Keratinocyte (primary cell): ENCODE measurements at regions not wholly inside any gene's neighbourhood (a gene's known extent, or its start where the extent isn't known, plus 50 kb on each side); places are given as distances from the start of the nearest gene placed in this dataset.

ENCODE experiments used
- DNase-seq: peaks from one replicate; pipeline ENCODE4 v3.0.0-alpha.2; 2011; ENCODE audit warnings: low read depth, missing footprints, low spot score
- FAIRE-seq: peaks from 2 replicates; lab custom pipeline; 2011; peaks lifted over from hg19 to GRCh38; lab: Jason Lieb, UNC
- H2AFZ ChIP-seq: 2 replicates; pipeline ENCODE4 v1.6.0; 2012; ENCODE audit warnings: low read length, control low read depth, inconsistent platforms; ENCODE audit not compliant: control insufficient read depth
- H3K27ac ChIP-seq: 2 replicates; pipeline ENCODE4 v1.5.1; 2011; ENCODE audit warnings: low read length; ENCODE audit not compliant: control insufficient read depth, insufficient read depth
- H3K27me3 ChIP-seq: 3 replicates; pipeline ENCODE4 v1.6.0; 2011; ENCODE audit warnings: low read length; ENCODE audit not compliant: control insufficient read depth, insufficient read depth; ENCODE audit errors: extremely low read depth
- H3K36me3 ChIP-seq, 2 experiments: 2 replicates in 1 of 2; 3 replicates in 1 of 2; pipeline ENCODE4 v1.5.1; 2011; ENCODE audit warnings: low read length in 2 of 2, mild to moderate bottlenecking in 1 of 2; ENCODE audit not compliant: control insufficient read depth in 2 of 2, insufficient read depth in 2 of 2; ENCODE audit errors: extremely low read depth in 1 of 2
- H3K4me1 ChIP-seq: 3 replicates; pipeline ENCODE4 v1.5.1; 2011; ENCODE audit warnings: low read length; ENCODE audit not compliant: control insufficient read depth, insufficient read depth; ENCODE audit errors: extremely low read depth
- H3K4me2 ChIP-seq: 3 replicates; pipeline ENCODE4 v1.6.0; 2011; ENCODE audit warnings: low read depth, low read length; ENCODE audit not compliant: control insufficient read depth, insufficient read depth; ENCODE audit errors: extremely low read depth
- H3K4me3 ChIP-seq, 3 experiments: fragments of 200-600 bp in 1 of 3; sonication (generic) in 1 of 3; 2 replicates in 2 of 3; 3 replicates in 1 of 3; pipeline ENCODE4 v1.5.1; 2011 to 2016; ENCODE audit warnings: low read length in 3 of 3, mild to moderate bottlenecking in 3 of 3, control low read depth in 2 of 3, inconsistent platforms in 1 of 3, low read depth in 1 of 3, mixed read lengths in 1 of 3, mixed run types in 1 of 3, moderate library complexity in 1 of 3; ENCODE audit not compliant: control insufficient read depth in 2 of 3, insufficient read depth in 2 of 3; ENCODE audit errors: extremely low read depth in 1 of 3
- H3K79me2 ChIP-seq: 2 replicates; pipeline ENCODE4 v1.6.0; 2012; ENCODE audit warnings: low read length; ENCODE audit not compliant: control insufficient read depth, insufficient read depth
- H3K9ac ChIP-seq: 3 replicates; pipeline ENCODE4 v1.6.0; 2011; ENCODE audit warnings: low read length; ENCODE audit not compliant: control insufficient read depth, insufficient read depth; ENCODE audit errors: extremely low read depth
- H3K9me1 ChIP-seq: 3 replicates; pipeline ENCODE4 v1.6.0; 2011; ENCODE audit warnings: low read length; ENCODE audit not compliant: control insufficient read depth, insufficient read depth; ENCODE audit errors: extremely low read depth
- H3K9me3 ChIP-seq: 2 replicates; pipeline ENCODE4 v1.5.1; 2012; ENCODE audit warnings: low read depth, low read length; ENCODE audit not compliant: control insufficient read depth
- H4K20me1 ChIP-seq: 3 replicates; pipeline ENCODE4 v1.6.0; 2011; ENCODE audit warnings: low read length; ENCODE audit not compliant: control insufficient read depth, insufficient read depth; ENCODE audit errors: extremely low read depth
- EZH2 ChIP-seq: IDR thresholded peaks from one replicate; pipeline ENCODE4 v1.6.1; 2012; ENCODE audit warnings: inconsistent platforms, mild to moderate bottlenecking, low read length, moderate library complexity
- dilution Hi-C: fragments of 300-500 bp; cut with MboI; formaldehyde crosslinking; loops from one replicate; pipeline ENCODE4 v1.7.0; 2020; ENCODE audit warnings: low sequenced_read_pairs; ENCODE audit not compliant: extremely low pct_ligation_motif_present
- TF ChIP-seq, protein P1 (sequence below), 3 experiments: IDR thresholded peaks in 1 of 3; conservative IDR thresholded peaks in 1 of 3; optimal IDR thresholded peaks in 1 of 3; 2 replicates in 2 of 3; 3 replicates in 1 of 3; pipeline versions ENCODE3 to v1.5.1; 2011; ENCODE audit warnings: low read length in 3 of 3, mild to moderate bottlenecking in 3 of 3, moderate library complexity in 2 of 3, control low read depth in 1 of 3, inconsistent platforms in 1 of 3; ENCODE audit not compliant: insufficient read depth in 2 of 3; ENCODE audit errors: extremely low read depth in 1 of 3

- Histone ChIP-seq H2AFZ (no peak overlapping the region), H3K36me3 (no peaks in the 10 kb centered on the region), H3K4me1 (no peaks in the 10 kb centered on the region), H4K20me1 (no peaks in the 10 kb centered on the region), H3K27ac (no peak overlapping the region), H3K9ac (no peak overlapping the region), H3K9me1 (no peaks in the 10 kb centered on the region), H3K4me3 (no peak overlapping the region), H3K79me2 (no peaks in the 10 kb centered on the region), H3K9me3 (no peaks in the 10 kb centered on the region), H3K4me2 (no peak overlapping the region), H3K27me3 (no peaks in the 10 kb centered on the region)
- no peak for DNase-seq
- dilution Hi-C loops: no loop called here
- FAIRE-seq: no peak
- TF ChIP-seq, protein P1, sequence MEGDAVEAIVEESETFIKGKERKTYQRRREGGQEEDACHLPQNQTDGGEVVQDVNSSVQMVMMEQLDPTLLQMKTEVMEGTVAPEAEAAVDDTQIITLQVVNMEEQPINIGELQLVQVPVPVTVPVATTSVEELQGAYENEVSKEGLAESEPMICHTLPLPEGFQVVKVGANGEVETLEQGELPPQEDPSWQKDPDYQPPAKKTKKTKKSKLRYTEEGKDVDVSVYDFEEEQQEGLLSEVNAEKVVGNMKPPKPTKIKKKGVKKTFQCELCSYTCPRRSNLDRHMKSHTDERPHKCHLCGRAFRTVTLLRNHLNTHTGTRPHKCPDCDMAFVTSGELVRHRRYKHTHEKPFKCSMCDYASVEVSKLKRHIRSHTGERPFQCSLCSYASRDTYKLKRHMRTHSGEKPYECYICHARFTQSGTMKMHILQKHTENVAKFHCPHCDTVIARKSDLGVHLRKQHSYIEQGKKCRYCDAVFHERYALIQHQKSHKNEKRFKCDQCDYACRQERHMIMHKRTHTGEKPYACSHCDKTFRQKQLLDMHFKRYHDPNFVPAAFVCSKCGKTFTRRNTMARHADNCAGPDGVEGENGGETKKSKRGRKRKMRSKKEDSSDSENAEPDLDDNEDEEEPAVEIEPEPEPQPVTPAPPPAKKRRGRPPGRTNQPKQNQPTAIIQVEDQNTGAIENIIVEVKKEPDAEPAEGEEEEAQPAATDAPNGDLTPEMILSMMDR (optimal IDR thresholded peaks at IDR 0.05 in 1 of 3, IDR thresholded peaks at IDR 0.05 in 1 of 3, conservative IDR thresholded peaks at IDR 0.05 in 1 of 3; ENCODE audit: extremely low read depth in 1 of 3, insufficient read depth in 2 of 3, low read length in 3 of 3): no peak
- no peak for TF ChIP-seq EZH2
Measured at GRCh38 chr2:155035308-155035707, 336.8 kb downstream of the KCNJ3 start.

DNA sequence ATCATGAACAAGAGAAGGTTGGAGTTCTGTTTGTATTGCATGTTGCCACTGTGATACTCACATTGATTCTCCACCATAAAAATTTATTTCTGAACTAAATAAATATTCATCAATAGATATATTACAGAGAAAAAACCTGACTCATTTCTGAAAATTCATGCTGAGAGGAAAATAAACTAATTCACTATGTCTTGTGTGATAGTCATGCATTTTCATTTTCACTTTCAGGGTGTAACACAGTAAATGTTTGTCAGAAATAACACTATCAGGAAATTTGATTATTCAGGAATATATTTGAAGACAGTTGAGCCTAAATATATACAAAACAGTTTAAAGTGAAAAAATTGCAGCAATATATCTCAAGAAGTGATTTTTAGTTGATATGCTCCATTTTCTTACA is 335.2 kb downstream of the KCNJ3 start:
- DNase-seq (no peak), FAIRE-seq (no peak)
- Histone ChIP-seq H3K79me2 (no peaks in the 10 kb centered on the region), H3K9me3 (no peaks in the 10 kb centered on the region), H3K9me1 (no peaks in the 10 kb centered on the region), H3K9ac (no peak overlapping the region), H4K20me1 (no peaks in the 10 kb centered on the region), H3K27me3 (no peaks in the 10 kb centered on the region), H3K4me2 (no peak overlapping the region), H3K4me1 (no peaks in the 10 kb centered on the region), H3K4me3 (no peak overlapping the region), H2AFZ (no peak overlapping the region), H3K36me3 (no peaks in the 10 kb centered on the region), H3K27ac (no peak overlapping the region)
- dilution Hi-C loops: no loop called here
- no peak for TF ChIP-seq EZH2
- TF ChIP-seq, protein P1 (optimal IDR thresholded peaks at IDR 0.05 in 1 of 3, IDR thresholded peaks at IDR 0.05 in 1 of 3, conservative IDR thresholded peaks at IDR 0.05 in 1 of 3; ENCODE audit: extremely low read depth in 1 of 3, insufficient read depth in 2 of 3, low read length in 3 of 3): no peak
